ENCODE measurements at regions not wholly inside any gene's neighbourhood (a gene's known extent, or its start where the extent isn't known, plus 50 kb on each side); places are given as distances from the start of the nearest gene placed in this dataset.

- no peak for TF ChIP-seq POLR2A (IDR thresholded peaks at IDR 0.05; ENCODE audit: low read depth, low read length)
- no peak for TF ChIP-seq TAF1 (IDR thresholded peaks at IDR 0.05; ENCODE audit: borderline replicate concordance, low read depth, low read length)
These were observed 119.2 kb upstream of the NPVF start for GRCh38 chr7:25347360-25348066.
